ENCODE measurements at regions not wholly inside any gene's neighbourhood (a gene's known extent, or its start where the extent isn't known, plus 50 kb on each side); places are given as distances from the start of the nearest gene placed in this dataset.
A peak's percentile ranks its signal among the peaks of the same experiment; 100 is the strongest.

DNA sequence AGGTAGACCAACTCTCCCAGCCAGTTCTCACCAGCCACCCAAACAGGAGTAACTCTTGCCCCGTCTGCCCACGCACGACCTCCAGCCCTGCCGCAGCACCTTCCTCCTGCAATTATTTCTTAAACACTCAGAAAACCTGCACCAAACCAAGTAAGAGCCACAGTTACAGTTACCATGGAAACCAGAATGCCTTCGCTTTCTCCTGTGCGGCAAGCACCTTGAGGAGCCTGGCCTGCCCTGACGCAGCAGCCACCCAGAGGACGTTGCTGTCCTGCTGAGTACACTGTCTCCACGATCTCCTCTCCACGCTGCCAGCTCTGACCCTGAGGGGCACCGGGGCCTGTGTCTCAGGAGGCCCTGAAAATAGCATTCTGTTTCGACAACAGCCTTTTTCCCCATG, 94.3 kb upstream of the SMIM21 start:
- no peaks in the 10 kb centered on the region for H3K36me3 ChIP-seq

DNA sequence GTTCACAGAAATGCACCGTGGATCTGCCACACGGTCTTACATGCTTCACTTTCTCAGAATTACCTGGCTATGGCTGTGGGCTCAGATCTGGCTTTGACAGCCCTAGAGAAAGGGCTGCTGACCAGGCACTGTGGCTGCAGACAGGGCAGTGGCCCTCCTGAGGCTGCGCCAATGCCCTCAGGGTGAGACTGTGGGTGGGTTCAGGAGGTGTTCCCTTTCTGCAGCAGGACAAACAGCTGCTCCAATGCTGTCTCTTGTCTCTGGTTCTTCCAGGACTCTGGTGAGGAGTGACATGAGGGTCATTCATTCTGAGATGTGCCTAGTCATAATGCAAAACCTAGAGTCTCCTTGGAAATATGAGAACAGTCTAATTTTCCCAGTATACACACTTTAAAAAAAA, 90.5 kb upstream of the SMIM21 start:
- no peak overlapping the region for H3K4me3 ChIP-seq
- H3K9me3 ChIP-seq (replicated peaks): no peaks in the 10 kb centered on the region
- peak; percentile 44 to 59 for DNase-seq
- no peaks in the 10 kb centered on the region for H3K36me3 ChIP-seq
- no peaks in the 10 kb centered on the region for H3K4me1 ChIP-seq
- no peak overlapping the region for H3K27ac ChIP-seq
- no peaks in the 10 kb centered on the region for H3K27me3 ChIP-seq

More for the DNA sequence above, 94.3 kb upstream of the SMIM21 start:
- Histone ChIP-seq H3K4me3 (no peak overlapping the region), H3K9me3 (replicated peaks) (no peaks in the 10 kb centered on the region), H3K27me3 (no peaks in the 10 kb centered on the region), H3K27ac (no peak overlapping the region), H3K4me1 (no peaks in the 10 kb centered on the region)
- DNase-seq: no peak

DNA sequence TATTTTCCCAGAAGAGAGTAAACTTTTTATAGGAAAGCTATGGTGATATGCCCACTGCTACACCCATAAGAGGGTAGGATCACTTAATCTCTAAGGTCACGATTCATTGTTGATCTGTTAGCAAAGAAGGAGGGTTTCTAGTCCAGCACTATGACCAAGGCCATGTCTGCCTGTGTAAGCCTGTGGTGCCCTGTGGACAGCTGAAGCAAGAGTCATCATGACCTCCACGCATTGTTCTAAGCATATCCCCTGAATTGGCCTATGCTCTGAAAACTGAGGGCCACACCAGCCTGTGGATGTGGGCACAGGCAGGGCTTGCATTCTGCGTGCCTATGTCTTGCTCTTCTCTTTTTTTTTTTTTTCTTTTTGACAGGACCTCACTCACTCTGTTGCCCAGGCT, 89.8 kb upstream of the SMIM21 start:
- DNase-seq: no peak
- H3K27ac ChIP-seq: no peak overlapping the region
- H3K4me1 ChIP-seq: no peaks in the 10 kb centered on the region
- no peaks in the 10 kb centered on the region for H3K9me3 ChIP-seq (replicated peaks)
- H3K4me3 ChIP-seq: no peak overlapping the region
- no peaks in the 10 kb centered on the region for H3K36me3 ChIP-seq
- H3K27me3 ChIP-seq: no peaks in the 10 kb centered on the region

DNA sequence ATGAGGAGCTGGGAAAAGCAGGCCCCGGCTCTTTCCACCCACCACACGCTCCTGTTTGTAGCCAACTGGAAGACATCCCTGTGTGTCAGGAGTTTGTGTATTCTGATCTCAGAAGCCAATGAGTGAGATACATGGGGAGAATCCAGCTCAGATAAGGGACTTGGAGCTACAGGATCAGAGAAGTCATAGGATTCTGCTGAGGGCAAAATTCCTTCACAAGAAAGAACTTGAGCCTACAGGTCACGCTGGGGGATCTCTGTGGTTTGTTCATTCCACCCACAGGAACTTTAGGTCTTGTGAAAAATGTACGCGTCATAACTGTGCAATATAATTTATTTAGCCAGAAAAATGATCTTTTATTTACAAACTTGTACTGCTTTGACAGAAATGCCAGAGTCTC, 80.1 kb upstream of the SMIM21 start:
- no peak for DNase-seq
- Histone ChIP-seq H3K4me1 (no peaks in the 10 kb centered on the region), H3K4me3 (no peak overlapping the region), H3K27ac (no peak overlapping the region), H3K9me3 (replicated peaks) (no peaks in the 10 kb centered on the region), H3K36me3 (no peaks in the 10 kb centered on the region), H3K27me3 (no peaks in the 10 kb centered on the region)

DNA sequence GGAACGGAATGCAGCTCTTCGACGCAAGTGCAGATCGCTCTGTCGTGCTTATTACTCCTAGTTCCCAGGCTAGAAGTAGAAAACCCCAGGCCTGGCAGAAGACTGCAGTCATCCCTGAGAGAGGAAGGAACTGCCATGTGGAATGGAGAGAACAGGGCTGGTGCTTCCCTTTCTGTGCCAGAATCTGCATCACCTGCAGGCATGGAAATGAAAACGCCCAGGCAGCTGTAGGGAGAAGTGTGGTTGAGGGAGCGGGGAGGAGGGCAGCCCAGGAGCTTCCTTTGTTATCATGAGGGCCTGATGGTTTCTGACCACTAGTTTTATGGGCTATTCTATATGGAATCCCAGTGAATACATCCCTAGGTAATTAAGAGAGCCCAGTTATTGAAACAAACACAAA, 79.4 kb upstream of the SMIM21 start:
- no peaks in the 10 kb centered on the region for H3K9me3 ChIP-seq (replicated peaks)
- no peak for DNase-seq
- H3K27ac ChIP-seq: no peak overlapping the region

DNA sequence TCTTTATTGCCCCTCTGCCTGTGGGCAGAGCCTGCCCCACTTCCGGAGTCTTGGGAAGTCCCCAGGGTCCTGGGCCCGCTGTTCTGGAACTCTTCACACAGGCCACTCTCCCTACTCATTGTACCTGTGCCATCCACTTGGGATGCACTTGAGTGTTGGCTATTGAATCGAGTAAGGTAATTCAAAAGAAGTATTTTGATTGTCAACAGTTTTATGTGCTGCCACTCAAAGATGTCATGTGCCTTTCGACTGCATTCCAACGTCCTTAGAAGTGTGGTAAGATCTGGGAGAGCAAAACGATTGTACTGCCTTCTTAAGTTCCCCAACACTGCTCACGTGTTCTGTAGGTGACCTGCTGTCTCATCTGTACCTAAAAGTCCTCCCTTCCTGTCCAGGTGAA, 77.0 kb upstream of the SMIM21 start:
- Histone ChIP-seq H3K4me1 (no peaks in the 10 kb centered on the region), H3K27ac (no peak overlapping the region), H3K4me3 (no peak overlapping the region), H3K27me3 (no peaks in the 10 kb centered on the region), H3K36me3 (no peaks in the 10 kb centered on the region), H3K9me3 (replicated peaks) (no peaks in the 10 kb centered on the region)
- no peak for DNase-seq

More for the DNA sequence above, 79.4 kb upstream of the SMIM21 start:
- Histone ChIP-seq H3K27me3 (no peaks in the 10 kb centered on the region), H3K36me3 (no peaks in the 10 kb centered on the region), H3K4me3 (no peak overlapping the region), H3K4me1 (no peaks in the 10 kb centered on the region)

DNA sequence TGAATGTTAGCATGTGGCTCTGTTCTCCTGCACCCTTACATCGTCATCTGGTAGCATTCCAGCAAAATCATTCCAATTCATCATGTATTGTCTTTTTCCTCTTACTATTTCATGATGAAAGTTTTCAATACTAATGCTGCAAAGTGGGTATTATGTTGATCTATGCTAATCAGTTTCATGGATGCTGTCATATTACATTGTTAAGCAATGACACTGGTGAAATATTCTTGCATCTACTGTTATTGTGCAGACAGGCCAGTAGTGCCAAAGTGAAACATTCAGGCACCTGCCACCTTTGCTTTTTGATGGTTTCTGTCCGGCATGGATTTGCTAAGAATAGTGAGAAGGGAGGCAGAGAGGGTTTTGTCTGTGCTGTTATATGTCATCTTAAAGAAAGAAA, 76.1 kb upstream of the SMIM21 start:
- no peaks in the 10 kb centered on the region for H3K27me3 ChIP-seq
- no peaks in the 10 kb centered on the region for H3K4me1 ChIP-seq
- H3K27ac ChIP-seq: no peak overlapping the region
- H3K4me3 ChIP-seq: no peak overlapping the region
- DNase-seq: no peak
- H3K36me3 ChIP-seq: no peaks in the 10 kb centered on the region
- no peaks in the 10 kb centered on the region for H3K9me3 ChIP-seq (replicated peaks)

DNA sequence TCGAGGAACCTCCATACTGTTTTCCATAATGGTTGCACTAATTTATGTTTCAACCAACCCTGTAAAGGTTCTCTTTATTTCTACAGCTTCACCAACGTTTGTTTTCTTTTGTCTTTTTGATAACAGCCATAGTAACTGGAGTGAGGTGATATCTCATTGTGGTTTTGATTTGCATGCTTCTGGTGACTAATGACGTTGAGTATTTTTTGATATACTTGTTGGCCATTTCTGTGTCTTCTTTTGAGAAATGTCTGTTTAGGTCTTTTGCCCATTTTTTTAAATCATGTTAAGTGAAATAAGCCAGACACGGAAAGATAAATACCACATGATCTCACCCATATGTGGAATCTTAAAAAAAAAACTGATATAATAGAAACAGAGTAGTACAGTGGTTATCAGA, 74.8 kb upstream of the SMIM21 start:
- no peaks in the 10 kb centered on the region for H3K4me1 ChIP-seq
- DNase-seq: no peak
- H3K27ac ChIP-seq: no peak overlapping the region
- H3K27me3 ChIP-seq: no peaks in the 10 kb centered on the region
- no peaks in the 10 kb centered on the region for H3K36me3 ChIP-seq
- H3K4me3 ChIP-seq: no peak overlapping the region
- no peaks in the 10 kb centered on the region for H3K9me3 ChIP-seq (replicated peaks)

DNA sequence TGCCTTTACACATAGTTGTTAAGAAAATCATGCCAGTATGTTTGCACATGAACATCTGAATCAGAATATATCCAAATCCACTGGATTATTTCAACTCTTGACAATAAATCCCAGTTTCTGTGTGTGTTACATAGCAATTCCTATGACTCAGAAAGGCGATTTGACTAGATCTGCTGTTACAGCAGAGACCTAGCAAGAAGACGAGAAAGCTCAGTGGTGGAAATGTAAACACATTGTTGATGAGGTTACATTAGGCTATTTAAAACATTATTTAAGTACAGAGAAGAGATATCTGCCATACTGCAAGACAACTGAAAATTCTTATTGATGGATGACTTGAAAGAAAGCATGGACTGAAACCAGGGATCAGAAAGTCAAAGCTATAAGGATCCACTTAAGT, 73.0 kb upstream of the SMIM21 start:
- Histone ChIP-seq H3K9me3 (replicated peaks) (no peaks in the 10 kb centered on the region), H3K27ac (no peak overlapping the region), H3K4me1 (no peaks in the 10 kb centered on the region), H3K36me3 (no peaks in the 10 kb centered on the region), H3K4me3 (no peak overlapping the region), H3K27me3 (no peaks in the 10 kb centered on the region)
- DNase-seq: no peak

DNA sequence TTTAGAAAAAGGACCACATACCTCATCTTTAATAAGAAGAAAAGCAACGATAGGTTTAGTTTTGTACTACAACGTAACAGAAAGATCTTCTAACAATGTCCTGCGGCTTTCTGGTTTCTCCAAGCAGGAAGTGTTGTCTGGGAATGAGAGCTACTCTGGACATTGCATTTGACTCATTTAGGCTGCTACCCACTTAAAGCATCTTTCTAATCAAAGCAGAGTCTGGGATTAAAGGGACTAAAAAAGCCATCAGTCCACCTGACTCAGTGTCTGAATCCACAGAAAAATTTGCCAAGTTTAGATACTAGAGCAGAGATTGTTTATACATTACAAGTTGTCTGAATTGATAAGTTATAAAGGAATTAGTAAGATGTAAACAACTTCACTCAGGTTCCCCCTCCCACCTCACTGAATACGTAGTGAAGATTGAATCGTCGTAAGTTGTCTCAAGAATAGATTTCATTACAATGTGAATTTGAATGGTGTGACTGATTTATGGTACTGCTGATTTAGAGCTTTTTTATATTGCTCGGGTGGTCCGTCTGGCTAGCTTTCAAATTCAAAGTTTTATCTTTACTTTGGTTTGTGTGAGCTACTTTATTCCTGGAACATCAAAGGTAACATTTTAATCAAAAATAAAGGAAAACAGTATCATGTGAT, 70.2 kb upstream of the SMIM21 start:
- H3K4me3 ChIP-seq: no peak overlapping the region
- no peaks in the 10 kb centered on the region for H3K4me1 ChIP-seq
- H3K27me3 ChIP-seq: no peaks in the 10 kb centered on the region
- H3K9me3 ChIP-seq (replicated peaks): no peaks in the 10 kb centered on the region
- H3K27ac ChIP-seq: no peak overlapping the region
- no peaks in the 10 kb centered on the region for H3K36me3 ChIP-seq
- DNase-seq: no peak

DNA sequence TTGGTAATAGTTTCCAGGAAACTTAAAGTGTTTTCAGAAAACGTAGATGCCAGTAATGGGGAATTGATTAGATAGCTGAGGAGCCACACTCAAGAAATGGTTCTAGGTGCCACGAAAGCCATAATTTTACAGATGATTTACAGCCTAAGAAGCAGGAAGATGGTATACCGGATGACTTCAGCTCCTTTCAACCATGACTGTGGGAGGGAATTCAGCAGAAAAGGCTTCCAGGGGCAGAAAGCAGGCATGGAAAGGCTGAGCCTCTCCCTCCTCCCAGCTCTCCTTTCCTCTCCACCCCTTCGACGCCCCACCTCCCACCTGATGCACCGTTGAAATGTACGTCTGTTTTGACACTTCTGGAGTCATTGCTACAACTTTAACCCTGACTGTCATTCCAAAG, 68.6 kb upstream of the SMIM21 start:
- H3K36me3 ChIP-seq: no peaks in the 10 kb centered on the region
- H3K27ac ChIP-seq: no peak overlapping the region
- DNase-seq: no peak
- no peaks in the 10 kb centered on the region for H3K27me3 ChIP-seq
- H3K9me3 ChIP-seq (replicated peaks): no peaks in the 10 kb centered on the region
- 0 out of 2 replicates have a peak, but pooled peaks cover 2% of the 10 kb centered on the region for H3K4me1 ChIP-seq
- H3K4me3 ChIP-seq: no peak overlapping the region

DNA sequence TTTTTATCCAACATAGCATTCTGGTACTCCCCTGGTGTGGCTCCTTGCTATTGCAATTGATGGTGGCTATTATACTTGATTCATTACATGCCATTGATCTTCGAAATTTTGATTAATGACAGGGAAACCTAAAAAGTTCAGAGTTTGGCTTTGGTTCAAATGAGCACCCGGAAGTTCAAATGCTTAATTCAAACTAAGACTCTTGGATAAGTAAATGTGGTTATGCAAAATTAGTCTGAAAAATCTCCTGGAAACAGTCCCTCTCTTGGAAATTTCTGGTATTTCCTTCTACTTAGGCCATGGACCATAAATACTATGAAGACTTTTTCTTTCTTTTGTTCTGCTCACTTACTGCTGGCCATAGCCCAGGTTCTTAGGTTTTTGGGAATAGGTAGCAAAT, 65.3 kb upstream of the SMIM21 start:
- DNase-seq: no peak
- Histone ChIP-seq H3K4me1 (0 out of 2 replicates have a peak, but pooled peaks cover 2% of the 10 kb centered on the region), H3K9me3 (replicated peaks) (no peaks in the 10 kb centered on the region), H3K27ac (no peak overlapping the region), H3K27me3 (no peaks in the 10 kb centered on the region), H3K36me3 (no peaks in the 10 kb centered on the region), H3K4me3 (no peak overlapping the region)

DNA sequence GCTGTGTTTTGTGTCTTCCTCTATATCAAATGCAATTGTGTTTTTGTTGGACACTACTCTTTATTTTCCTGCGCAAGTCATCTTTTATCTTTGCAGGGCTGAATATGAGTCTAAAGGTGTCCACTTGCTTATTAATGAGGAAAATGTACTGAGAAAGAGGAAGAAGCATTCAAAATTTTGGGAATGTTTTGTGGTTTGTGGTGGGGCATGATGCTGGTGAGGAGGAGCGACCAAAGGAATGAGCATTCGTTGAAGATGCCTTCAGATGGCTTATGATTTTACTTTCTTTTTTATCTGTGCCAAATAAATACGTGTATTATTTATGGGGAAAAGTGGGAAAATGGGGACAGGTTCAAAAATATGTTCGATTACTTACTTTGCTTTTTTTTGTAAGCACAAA, 63.9 kb upstream of the SMIM21 start:
- Histone ChIP-seq H3K4me1 (0 out of 2 replicates have a peak, but pooled peaks cover 2% of the 10 kb centered on the region), H3K27me3 (no peaks in the 10 kb centered on the region), H3K9me3 (replicated peaks) (no peaks in the 10 kb centered on the region), H3K36me3 (no peaks in the 10 kb centered on the region), H3K27ac (no peak overlapping the region), H3K4me3 (no peak overlapping the region)
- no peak for DNase-seq

DNA sequence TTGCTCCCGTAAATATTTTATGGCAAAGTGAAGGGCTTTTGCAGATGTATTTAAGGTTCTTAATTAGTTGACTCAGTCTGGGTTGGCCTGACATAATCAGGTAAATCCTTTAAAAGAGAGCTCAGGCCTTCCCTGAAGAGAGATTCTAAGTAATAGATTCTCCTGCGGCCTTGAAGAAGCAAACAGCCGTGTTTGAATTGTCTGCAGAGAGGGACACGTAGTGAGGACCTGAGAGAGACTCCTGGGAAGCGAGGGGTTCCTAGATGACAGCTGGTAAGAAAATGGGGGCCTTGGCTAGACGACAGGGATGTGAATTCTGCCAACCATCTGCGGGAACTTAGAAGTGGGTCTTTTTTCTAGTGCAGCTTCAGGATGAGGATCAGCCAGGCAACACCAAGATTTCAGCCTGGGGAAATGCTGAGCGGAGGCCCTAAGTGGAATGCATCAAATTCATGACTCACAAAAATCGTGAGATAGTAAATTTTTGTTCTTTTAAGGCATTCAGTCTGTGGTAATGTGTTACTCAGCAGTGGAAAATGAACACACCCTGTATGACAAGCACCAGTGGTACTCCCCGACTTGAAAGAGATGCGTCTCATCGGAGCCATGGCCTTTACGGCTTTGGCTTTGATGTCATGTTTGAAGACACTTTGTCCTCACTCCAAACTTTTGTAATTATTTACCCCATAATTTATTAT, 62.1 kb upstream of the SMIM21 start:
- no peak overlapping the region for H3K4me3 ChIP-seq
- H3K27ac ChIP-seq: no peak overlapping the region
- H3K9me3 ChIP-seq (replicated peaks): no peaks in the 10 kb centered on the region
- no peaks in the 10 kb centered on the region for H3K27me3 ChIP-seq
- DNase-seq: no peak
- H3K36me3 ChIP-seq: no peaks in the 10 kb centered on the region
- H3K4me1 ChIP-seq: 0 out of 2 replicates have a peak, but pooled peaks cover 2% of the 10 kb centered on the region

DNA sequence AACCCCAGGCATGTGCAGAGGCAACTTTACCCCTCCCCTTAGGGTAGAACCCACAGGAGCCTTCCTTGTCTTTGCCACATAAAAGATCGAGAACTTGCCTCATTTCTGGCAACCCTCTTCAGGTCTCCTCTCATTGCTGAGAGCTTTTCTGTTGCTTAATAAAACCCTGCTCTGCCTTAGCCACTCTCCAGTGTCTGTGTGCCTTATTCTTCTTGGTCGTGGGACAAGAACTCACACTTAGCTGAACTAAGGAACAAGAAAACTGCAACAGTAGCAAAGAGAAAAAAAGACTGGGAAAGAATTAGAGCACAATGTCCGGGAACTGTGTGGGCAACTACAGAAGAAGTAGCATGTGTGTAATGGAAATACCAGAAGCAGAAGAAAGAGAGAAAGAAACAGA, 56.2 kb upstream of the SMIM21 start:
- no peaks in the 10 kb centered on the region for H3K27me3 ChIP-seq
- H3K27ac ChIP-seq: no peak overlapping the region
- no peaks in the 10 kb centered on the region for H3K36me3 ChIP-seq
- no peak for DNase-seq
- H3K9me3 ChIP-seq (replicated peaks): no peaks in the 10 kb centered on the region
- H3K4me3 ChIP-seq: no peak overlapping the region
- no peaks in the 10 kb centered on the region for H3K4me1 ChIP-seq

DNA sequence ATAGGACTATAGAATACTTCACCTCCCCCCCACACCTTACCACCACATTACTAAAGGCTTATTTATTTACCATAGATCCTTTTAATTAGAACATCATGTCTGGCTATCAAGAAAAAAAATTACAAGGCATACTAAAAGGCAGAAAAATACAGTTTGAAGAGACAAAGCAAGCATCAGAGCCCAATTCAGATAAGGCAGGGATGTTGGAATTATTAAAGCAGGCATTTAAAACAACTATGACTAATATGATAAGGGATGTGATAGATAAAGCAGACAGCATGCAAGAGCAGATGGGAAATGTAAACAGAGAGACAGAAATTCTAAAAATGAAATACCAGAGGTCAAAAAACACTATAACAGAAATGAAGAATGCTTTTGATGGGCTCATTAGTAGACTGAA, 55.4 kb upstream of the SMIM21 start:
- Histone ChIP-seq H3K36me3 (no peaks in the 10 kb centered on the region), H3K9me3 (replicated peaks) (no peaks in the 10 kb centered on the region), H3K27me3 (no peaks in the 10 kb centered on the region), H3K4me1 (no peaks in the 10 kb centered on the region), H3K27ac (no peak overlapping the region), H3K4me3 (no peak overlapping the region)
- no peak for DNase-seq

Data from SJCRH30 (cell line).